Stimulated activated CD4-positive, alpha-beta T cell treated with anti-CD3 and anti-CD28 coated beads, Interleukin-4, amount 100 ng/mL, for 1 hour (primary cell): ENCODE measurements at regions not wholly inside any gene's neighbourhood (a gene's known extent, or its start where the extent isn't known, plus 50 kb on each side); places are given as distances from the start of the nearest gene placed in this dataset.
"Not testable (repeated sequence)": the region's sequence is repeated elsewhere in the genome, so short reads cannot be mapped to it uniquely, and the experiment has no call there.

Experiments
- DNase-seq: peaks from one replicate; pipeline ENCODE4 v3.0.0-alpha.2; 2020

DNA sequence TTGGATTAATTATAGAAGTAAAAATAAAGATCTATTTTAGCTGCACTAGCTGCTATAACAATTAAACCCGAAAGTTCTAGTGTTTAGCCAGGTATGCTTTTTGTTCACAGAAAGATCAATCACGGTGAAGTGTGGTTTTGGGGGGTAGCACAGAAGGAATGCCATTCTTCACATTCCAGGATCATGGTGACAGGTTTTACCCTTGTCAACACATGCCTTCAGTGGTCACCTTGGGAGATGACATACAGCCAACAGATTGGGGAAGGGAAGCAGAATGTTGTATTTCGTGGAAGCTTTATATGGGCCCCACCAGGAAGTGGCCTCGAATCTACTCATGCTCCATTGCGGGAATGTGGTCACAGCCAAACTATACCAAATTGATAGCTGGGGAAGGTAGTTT lies 753.6 kb downstream of the RAPGEF2 start:
- DNase-seq = no peak

DNA sequence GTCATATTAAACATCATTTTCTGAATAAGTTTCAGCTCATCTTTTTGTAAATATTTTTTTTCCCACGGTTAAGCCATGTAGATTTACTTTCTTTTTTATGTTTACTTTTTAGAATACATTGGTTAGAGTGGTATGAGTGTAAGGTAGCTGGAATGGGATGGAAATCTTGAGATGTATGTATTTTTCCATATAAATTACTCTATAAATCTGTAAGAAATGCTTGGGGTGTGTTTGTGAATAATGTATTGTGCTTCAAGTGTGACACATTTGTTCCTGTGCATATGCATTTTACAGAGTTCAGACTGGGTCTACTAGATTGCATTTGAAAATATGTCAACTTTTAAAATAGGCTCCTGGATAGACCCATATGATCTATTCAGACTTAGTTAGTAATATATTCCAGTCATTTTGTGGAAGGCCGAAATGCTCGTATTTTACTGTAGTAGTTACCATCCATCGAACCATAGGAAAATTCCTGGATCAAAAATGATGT lies 756.8 kb downstream of the RAPGEF2 start:
- no peak for DNase-seq

DNA sequence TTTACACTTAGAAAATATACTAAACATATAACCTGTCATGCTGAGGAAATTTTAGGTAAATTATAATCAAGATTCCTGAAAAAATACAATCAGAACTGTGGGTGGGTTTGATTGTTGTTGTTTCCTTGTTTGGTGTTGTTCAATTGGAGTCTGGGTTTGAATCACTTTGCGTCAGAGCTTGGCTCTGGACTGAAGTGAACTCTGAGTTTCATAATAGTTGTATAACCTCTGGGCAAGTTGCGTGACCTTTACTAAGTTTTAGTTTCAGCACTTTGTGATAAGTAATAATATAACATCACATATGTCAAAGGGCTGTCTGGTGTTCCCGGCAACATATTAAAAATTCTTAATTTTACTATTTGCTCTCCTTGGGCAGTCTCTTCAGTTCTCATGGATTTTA lies 758.1 kb downstream of the RAPGEF2 start:
- no peak for DNase-seq

DNA sequence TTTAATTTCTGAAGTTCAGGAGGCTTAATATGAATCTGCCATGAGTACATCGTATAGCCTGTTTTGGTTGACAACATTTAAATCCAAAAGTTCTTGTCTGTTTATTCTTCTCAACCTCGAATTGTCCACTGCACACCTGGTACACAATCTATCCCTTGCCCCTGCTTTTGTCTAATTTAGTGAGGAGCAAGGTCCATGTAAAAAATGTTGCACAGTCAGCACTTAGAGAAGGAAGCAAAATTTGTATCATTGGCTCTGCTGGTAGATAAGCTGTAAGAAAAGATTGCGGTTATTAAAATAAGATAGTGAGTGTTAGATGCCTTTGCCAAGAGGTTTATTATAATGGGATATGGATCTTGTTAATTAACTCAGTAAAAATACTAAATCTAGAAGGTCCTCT lies 761.5 kb downstream of the RAPGEF2 start:
- DNase-seq = no peak

DNA sequence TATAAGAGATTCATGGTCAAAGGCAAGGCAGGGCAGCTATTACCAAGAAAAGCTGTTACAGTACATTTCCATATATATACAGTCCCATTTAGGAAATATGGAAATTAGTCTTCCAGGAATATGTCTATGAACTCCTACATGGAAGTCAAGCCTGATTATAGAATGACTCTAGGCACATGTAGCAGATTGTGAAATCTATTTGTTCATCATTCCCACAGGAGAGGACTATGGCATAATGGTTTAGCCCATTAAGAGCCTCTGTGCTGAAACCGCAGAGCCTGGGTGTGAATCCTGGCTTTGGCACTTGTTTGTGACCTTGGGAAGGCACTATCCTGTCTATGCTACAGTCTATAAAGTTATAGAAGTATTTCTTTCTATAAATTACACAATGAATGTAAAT lies 764.8 kb downstream of the RAPGEF2 start:
- no peak for DNase-seq

DNA sequence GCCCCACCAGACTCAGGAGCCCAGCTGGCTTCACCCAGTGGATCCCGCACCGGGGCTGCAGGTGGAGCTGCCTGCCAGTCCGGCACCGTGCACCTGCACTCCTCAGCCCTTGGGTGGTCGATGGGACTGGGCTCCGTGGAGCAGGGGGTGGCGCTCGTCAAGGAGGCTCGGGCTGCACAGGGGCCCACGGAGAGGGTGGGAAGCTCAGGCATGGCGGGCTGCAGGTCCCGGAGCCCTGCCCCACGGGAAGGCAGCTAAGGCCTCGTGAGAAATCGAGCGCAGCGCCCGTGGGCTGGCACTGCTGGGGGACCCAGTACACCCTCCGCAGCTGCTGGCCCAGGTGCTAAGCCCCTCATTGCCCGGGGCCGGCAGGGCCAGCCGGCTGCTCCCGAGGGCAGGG lies 766.1 kb downstream of the RAPGEF2 start:
- not testable (repeated sequence) for DNase-seq

DNA sequence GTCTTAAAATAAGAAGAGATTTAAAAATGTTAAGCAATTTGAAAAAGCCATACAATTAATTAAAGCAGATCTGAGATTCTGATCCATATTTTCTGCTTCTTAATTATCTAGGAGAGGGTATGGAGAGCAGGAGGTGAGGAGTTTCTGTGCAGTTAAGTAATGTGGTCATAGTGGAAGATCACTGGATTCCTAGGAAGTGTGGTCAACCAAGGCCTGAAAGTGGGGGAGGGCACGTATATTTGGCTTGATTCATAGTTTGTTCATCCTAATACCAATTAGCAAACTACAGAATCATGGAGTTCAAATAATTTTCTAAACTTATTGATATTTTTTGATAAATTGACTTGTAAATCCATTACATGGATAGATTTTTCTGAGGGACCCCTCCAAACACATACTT lies 768.3 kb downstream of the RAPGEF2 start:
- no peak for DNase-seq

DNA sequence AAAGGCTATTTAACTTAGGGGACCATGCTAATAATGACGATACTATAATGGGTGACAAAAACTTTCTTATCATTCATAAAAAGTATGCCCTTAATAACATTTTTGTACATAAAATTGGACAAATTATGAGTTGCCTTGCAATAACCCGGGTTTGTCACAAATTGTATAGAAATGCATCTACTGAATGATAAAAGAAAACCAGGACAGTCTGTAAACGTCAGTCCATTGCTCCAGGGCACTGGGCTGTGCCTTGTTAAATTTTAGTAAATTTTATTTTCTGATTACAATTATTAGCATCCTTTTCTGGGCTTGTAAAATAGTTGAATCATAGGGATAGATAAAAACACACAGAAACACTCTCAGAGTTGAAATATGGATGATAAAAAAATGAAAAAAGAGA lies 778.3 kb downstream of the RAPGEF2 start:
- no peak for DNase-seq

DNA sequence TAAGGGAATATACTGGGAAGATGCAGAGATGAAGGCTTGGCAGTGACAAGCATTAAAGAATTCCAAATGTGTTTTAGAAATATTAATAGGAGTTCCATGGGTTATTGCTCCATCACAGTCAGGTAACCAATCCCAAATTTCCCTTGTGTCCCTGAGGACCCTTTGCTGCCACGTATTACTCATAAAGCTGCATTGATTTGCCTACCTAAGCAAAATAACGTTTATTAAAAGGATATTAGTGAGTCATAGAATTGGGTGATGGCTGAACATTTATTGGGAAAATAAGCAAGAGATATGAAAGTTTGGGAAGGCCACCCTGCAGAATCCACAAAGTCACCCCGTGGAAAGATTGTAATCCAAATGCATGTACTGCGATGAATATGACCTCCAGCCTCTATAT lies 782.1 kb downstream of the RAPGEF2 start:
- no peak for DNase-seq

DNA sequence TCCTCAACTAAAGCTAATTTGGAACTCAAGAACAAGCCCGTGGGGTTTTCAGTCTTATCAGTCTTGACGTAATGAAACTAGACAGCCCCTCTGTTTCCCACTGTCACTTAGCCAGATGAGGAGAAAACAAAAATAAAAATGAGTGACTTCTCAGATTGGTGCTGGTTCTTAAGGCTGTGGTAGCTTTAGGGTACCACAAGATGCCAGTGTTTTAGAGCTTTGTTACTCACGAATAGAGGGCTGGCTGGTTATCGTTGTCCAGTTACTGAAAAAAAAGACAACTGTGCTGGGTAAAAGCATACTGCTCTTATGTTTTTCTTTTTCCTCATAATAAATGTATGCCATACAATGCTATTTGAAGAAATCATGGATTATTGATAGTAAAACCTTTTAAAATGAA lies 796.7 kb downstream of the RAPGEF2 start:
- DNase-seq = no peak

DNA sequence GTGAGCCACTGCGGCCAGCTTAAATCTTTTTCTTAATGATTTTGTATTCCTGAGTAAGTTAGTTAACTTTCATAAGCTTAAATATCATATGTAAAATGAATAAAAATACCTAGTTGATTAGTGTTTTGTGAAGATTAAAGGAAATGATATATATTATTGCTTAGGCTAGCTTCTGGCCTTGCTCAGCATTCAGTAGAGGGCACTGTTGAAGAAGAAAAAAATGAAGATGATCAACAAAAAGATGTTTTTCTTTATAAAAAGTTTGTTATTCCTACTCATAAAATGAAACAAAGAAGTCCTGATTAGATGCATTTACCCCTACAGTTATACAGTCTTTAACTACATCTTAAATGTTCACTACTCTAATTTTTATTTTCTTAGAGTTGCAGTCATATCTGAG lies 797.7 kb downstream of the RAPGEF2 start:
- no peak for DNase-seq

DNA sequence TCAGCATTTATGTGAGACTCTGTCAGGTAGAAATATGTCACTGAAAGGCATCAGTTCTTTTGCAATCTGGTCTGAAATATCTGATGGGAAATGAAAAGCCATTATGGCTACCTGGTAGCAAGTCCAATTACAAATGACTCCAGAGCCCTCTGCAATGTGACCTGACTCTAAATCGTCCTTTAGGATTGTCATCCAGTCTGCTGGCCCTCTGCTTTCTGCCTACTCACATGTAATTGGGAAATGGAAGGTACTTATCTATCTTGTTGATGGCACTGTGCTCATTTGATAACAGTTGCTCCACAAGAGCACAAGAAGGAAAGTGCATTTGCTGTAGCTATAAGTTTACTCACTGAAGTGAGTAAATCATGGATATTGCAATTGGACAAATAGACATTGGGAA lies 799.8 kb downstream of the RAPGEF2 start:
- no peak for DNase-seq

DNA sequence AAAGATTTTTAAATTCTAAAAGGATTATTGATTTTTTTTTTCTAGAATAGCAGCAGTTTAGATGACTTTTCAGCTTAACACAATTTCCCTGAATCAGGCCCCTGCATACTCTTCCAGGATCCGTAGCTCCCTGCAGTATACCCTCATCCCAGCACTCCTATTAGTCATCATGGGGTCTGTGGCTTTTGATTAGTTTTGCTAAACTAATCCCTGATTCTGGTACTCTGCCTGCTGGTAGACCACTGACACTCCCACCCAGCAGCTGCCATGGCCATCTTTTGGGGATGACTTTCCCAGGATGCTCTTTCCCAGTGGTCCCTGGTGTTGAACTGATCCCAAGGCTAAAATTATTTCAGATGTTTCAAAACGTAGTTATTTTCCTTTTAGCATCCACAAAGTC lies 802.0 kb downstream of the RAPGEF2 start:
- no peak for DNase-seq

DNA sequence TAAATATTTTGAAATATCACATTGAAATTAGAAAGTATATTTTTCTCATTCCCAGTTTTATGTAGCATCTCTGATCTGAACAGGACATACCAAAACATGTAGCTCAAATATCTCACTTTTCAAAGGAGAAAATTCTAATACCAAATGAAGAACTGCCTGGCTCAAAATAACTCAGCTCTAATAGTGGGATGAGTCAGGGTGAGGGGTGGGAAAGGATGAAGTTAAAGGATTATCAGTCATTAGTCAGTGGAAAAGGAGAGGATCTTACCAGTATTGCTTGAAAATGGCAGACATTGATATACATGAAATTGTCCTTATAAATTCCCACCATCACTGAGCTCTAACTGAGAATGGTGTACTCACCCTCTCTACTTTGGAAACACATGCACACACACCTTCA lies 803.2 kb downstream of the RAPGEF2 start:
- DNase-seq = no peak

DNA sequence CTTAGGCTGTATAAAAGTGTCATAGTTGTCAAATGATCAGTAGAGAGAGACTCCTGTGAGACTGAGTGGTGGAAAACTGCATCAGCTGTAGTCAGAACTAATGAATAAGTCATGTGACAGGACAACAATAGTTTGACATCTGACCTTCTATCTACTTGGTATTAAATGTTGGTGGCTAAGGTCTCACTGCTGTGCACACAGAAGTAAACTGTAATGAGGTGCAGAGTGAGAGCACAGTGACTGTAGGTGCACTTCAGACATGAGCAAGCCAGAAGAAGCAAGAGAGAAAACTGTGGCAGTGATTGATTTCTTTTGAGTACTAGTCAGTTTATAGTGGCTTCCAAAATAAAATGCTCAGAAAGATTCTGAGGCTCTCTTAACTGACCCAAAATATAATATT lies 803.6 kb downstream of the RAPGEF2 start:
- no peak for DNase-seq

DNA sequence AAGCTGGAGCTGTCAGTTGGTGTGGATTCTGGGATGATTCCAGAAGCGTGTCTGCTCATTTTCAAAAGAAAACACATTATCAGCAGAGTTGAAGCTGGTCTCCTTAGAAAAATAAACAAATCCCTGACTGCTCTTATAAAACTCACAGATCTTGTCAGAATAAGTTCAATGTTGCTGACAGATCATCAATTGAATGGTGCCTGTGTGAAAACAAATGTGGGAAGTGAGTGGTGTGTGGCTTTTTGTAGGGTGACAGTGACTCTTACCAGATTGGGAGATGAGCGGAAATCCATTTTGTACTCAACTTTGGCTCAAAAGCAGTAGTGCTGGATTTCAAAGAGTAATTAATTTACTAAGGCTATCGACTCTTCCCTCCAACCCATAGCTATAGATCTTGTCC lies 807.8 kb downstream of the RAPGEF2 start:
- DNase-seq = no peak

DNA sequence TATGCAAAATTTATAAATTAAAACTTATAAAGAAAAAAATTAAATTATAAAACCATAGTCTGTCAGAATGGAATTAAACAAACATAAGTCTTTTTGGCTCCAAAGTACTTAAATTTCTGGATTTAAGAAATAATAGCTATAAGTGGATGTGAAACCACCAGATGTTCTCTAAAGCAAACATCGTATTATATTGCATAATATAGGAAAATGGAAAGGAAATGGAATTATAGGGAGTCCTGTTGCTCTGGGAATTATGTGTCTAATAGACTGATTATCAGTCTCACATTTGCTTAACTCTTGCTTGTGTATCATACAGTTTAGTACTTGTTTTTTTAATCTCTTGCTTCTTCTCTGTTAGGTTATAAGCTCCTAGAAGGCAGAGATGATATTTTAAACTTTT lies 819.2 kb downstream of the RAPGEF2 start:
- no peak for DNase-seq

DNA sequence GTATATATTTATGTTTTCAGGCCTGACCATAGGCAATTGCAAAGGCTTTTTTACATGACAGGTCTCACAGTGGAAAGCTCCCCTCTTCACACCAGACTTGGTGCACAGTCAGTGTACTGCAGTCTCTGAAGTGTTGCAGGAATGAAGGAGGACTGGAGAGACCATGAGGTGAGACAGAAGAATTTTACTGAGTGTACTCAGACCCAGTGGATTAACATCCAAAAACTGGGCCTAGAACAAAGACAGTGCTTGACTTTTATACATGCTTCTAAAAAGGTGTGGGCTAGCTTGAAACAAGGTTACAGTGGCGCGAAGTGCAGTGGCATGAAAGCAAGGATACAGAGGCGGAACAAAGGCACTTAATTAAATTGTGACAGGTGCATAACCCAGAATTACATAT lies 822.9 kb downstream of the RAPGEF2 start:
- DNase-seq = no peak

DNA sequence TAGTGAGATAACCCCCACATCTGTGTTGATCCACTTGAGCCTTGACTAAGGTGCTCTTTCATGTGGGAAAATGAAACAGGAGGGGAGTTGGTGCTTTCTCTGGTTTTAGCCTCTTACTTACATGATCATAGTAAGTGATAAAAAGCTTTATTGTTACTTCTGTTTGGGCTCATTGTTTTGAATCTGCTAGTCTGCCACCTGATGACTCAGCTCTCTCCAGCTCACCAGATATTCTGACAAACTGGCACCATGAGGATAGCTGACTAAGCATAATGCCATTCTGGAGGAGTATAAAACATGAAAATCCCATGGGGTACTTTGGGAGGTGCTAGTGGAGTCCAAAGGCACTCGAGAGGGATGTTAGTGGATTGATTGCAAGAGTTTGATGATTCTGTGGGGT lies 824.0 kb downstream of the RAPGEF2 start:
- no peak for DNase-seq

DNA sequence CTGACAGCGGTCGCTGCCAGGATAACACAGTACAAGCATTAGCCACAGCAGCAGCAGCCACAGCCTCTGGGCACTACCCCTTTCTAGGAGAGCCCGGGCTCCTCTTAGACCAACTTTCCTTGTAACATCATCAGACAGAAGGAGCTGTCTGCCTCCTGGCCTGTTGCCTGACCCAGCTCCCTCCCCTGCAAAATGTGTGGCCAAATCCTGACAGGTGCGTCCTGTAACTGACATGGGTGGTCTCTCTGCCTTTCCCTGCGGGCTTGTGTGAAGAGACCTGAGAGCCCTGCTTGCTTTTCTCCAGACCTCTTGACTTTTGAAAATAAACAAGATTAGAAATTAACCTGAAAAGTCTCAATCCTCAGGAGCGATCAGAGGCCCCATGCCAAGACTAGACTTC lies 824.9 kb downstream of the RAPGEF2 start:
- DNase-seq = no peak

DNA sequence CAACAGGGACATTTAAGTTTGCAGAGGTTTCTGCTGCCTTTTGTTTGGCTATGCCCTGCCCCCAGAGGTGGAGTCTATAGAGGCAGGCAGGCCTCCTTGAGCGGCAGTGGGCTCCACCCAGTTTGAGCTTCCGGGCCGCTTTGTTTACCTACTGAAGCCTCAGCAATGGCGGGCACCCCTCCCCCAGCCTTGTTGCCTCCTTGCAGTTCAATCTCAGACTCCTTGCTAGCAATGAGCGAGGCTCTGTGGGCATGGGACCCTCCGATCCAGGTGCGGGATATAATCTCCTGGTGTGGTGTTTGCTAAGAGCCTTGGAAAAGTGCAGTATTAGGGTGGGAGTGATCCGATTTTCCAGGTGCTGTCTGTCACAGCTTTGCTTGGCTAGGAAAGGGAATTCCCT lies 831.7 kb downstream of the RAPGEF2 start:
- not testable (repeated sequence) for DNase-seq

DNA sequence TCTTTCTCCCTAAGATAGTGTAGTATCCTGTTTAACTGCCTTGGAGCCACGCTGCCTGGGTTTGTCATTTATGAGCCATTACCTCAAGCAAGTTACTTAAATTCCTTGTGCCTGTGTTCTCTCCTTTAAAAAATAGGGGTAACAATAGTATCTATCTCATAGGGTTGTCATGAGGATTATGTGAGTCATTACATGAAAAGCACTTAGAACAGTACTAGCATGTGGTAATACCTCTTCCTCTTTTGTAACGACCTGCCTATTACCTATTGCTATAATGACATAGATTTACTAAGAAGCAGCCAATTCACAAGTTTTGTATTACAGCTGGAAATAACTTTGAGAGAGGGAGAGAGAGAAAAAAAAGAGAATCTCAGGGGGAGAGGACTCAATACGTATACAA lies 834.7 kb downstream of the RAPGEF2 start:
- DNase-seq = no peak

DNA sequence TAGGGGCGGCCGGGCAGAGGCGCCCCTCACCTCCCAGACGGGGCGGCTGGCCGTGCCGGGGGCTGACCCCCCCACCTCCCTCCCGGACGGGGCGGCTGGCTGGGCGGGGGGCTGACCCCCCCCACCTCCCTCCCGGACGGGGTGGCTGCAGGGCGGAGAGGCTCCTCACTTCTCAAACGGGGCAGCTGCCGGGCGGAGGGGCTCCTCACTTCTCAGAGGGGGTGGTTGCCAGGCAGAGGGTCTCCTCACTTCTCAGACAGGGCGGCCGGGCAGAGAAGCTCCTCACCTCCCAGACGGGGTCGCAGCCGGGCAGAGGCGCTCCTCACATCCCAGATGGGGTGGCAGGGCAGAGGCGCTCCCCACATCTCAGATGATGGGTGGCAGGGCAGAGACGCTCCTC lies 836.8 kb downstream of the RAPGEF2 start:
- DNase-seq = not testable (repeated sequence)

DNA sequence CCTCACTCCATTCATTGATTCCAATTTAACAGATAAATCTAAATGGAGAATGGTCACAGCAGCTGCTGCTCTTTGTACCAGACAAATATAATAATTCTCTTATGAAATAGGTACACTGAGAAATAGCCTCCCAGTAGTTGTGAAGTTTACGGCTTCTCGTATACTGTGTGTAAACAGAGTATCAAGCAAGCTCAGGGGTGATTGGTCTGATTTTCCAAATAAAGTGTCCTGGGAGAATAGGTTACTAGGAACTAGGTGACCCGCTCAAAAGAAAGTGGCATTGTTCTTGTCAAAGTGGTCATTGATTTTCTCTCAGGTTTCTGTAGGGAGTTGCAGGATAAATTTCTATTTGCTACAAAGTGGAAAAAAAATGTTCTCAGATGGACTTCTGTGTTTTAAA lies 838.2 kb downstream of the RAPGEF2 start:
- no peak for DNase-seq

DNA sequence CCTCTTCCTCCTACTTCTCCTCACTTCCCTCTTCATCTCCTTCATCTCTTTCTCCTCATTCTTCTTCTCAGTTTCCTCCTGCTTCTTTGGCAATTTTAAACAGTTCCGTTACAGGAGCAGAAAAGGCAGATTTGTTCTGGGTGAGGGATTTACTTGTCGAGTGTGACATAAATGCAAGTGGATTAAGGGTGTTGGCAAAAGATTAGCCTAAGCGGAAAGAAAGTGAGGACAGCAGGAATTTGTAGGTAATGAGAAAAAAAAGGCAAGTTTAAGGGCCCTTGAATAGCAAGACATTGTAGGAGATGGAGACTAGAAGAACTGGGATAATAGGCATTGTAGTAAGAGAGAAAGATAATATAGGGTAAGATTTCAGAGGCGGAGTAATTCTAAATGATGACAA lies 841.6 kb downstream of the RAPGEF2 start:
- DNase-seq = no peak

DNA sequence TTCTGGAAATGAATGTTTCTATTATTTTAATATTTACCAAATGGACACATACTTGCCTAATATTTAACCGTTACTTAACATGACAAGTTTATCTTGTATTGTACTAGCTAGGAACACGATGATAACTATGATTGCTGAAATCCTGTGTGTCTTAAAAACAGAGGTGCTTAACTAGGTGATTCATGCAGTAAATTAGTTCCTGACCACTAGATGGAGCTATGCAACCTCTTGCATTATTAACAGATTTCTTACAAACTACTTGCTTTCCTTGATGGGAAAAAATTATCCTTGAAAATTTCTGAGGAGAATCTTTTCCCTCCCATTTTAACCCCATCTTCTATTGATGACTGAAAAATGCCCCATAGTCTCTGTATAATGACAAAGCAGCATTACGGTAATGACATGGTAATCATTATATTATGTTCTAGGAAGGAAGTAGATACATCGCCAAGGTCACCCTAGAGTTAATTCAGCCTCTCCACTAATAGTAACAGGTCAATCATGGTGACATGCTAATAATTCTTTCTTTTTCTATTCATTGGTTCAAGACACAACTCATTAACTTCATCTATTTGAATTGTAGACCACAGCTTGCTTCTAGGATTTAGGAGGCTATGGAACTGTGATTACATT lies 844.2 kb downstream of the RAPGEF2 start:
- DNase-seq = no peak
